HAP-1 (cell line): ENCODE measurements at regions not wholly inside any gene's neighbourhood (a gene's known extent, or its start where the extent isn't known, plus 50 kb on each side); places are given as distances from the start of the nearest gene placed in this dataset.
"Not testable (repeated sequence)": the region's sequence is repeated elsewhere in the genome, so short reads cannot be mapped to it uniquely, and the experiment has no call there.

Experiments
- DNase-seq, 2 experiments: peaks; one replicate each; pipeline ENCODE4 v3.0.0-alpha.2; 2016 to 2020; ENCODE audit warnings: low spot score in 2 of 2
- H3K27me3 ChIP-seq: fragments of 250-450 bp; sonication (Bioruptor Pico); 2 replicates; pipeline ENCODE4 v1.5.1; 2020; ENCODE audit warnings: low read depth, mild to moderate bottlenecking, moderate library complexity
- H3K36me3 ChIP-seq: fragments of 250-450 bp; sonication (Bioruptor Pico); replicated peaks from 2 replicates; pipeline ENCODE4 v1.5.1; 2020; ENCODE audit warnings: mild to moderate bottlenecking
- H3K4me1 ChIP-seq: fragments of 250-450 bp; sonication (Bioruptor Pico); 2 replicates; pipeline ENCODE4 v1.5.1; 2020; ENCODE audit warnings: mild to moderate bottlenecking
- H3K4me3 ChIP-seq: fragments of 250-450 bp; sonication (Bioruptor Pico); 2 replicates; pipeline ENCODE4 v1.5.1; 2020; ENCODE audit warnings: mild to moderate bottlenecking, moderate library complexity
- H3K9me3 ChIP-seq: fragments of 250-450 bp; sonication (Bioruptor Pico); 2 replicates; pipeline ENCODE4 v1.5.1; 2020; ENCODE audit warnings: mild to moderate bottlenecking, moderate library complexity
- in situ Hi-C: fragments of 300-500 bp; cut with MboI; formaldehyde crosslinking; loops from 3 replicates; pipeline ENCODE4 v1.14.3; 2020; ENCODE audit warnings: low sequenced_read_pairs, inconsistent platforms, mixed read lengths

DNA sequence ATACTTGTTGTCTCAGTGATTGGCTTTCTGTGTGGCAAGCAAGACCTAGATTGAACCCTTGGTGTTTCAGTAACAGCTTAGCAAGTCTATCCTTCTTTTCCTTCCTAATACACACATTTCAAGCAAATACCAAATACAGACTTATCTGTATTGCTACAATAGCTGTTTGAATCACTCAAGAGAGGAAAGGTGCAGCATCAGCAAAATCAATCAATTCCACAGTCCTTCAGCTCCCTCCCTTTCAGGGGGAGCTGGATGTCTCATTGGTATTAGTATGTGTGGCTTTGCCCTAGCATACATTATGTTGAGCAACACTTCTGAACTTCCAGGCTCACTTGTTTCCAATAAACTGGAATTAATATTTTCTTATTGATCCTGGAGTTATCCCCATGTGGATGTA lies 323.1 kb downstream of the TMX3 start:
- Histone ChIP-seq H3K9me3 (no peaks in the 10 kb centered on the region), H3K4me1 (no peaks in the 10 kb centered on the region)
- in situ Hi-C loops: no loop called here

DNA sequence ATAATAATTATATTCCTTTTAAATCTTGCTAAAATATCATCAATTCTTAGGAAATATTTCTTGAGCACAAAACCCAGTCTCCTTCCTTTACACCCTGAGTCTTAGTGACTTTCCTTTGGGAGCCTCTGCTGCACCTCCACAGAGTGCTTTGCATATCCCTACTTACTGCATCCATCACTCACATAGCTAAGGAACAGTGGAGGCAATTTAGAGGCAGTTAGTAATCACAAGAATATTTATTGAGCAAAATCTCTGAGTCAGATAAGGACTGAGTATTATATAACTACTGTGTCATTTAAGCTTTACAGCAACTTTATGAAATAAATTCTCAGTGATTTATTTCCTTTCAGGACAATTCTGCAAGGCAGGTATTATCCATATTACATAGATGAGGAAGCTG lies 327.7 kb downstream of the TMX3 start:
- H3K4me3 ChIP-seq: no peak overlapping the region
- in situ Hi-C loops: no loop called here
- no peaks in the 10 kb centered on the region for H3K36me3 ChIP-seq
- no peak for DNase-seq
- H3K9me3 ChIP-seq: no peaks in the 10 kb centered on the region
- H3K4me1 ChIP-seq: no peaks in the 10 kb centered on the region
- no peaks in the 10 kb centered on the region for H3K27me3 ChIP-seq

More for the DNA sequence above, 323.1 kb downstream of the TMX3 start:
- no peaks in the 10 kb centered on the region for H3K36me3 ChIP-seq
- no peak overlapping the region for H3K4me3 ChIP-seq
- no peak for DNase-seq
- no peaks in the 10 kb centered on the region for H3K27me3 ChIP-seq

DNA sequence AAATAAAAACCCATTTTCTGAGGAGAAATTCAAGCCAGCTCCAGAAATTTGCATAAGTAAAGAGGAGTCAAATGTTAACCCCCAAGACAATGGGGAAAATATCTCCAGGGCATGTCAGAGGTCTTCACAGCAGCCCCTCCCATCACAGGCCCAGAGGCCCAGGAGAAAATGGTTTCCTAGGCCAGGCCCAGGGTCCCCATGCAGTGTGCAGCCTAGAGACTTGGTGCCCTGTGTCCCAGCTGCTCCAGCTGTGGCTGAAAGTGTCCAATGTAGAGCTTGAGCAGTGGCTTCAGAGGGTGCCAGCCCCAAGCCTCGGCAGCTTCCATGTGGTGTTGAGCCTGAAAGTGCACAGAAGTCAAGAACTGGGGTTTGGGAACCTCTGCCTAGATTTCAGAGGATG lies 330.9 kb downstream of the TMX3 start:
- H3K9me3 ChIP-seq, H3K4me3 ChIP-seq, H3K27me3 ChIP-seq, in situ Hi-C loops, H3K4me1 ChIP-seq, DNase-seq, H3K36me3 ChIP-seq: not testable (repeated sequence)

DNA sequence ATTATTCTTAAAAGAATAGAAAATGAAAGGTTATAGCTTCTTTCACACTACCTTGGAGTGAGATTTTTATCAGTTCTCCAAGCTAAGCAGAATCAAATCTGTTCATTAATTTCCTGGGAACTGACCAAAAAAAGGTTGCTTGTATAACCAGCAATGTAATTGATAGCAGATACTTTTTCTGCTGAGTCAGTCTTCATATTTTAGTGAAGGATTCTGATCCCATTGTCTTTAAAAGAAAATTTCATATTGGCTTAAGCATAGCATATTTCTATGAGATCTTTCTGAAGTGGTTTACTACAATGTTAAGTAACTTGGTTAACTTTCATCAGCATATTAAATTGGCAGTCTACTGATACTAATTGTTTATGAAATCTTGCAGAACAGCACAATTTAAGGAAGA lies 338.0 kb downstream of the TMX3 start:
- DNase-seq: no peak
- in situ Hi-C loops: no loop called here
- Histone ChIP-seq H3K4me3 (no peak overlapping the region), H3K4me1 (no peaks in the 10 kb centered on the region), H3K36me3 (no peaks in the 10 kb centered on the region), H3K9me3 (no peaks in the 10 kb centered on the region), H3K27me3 (no peaks in the 10 kb centered on the region)

DNA sequence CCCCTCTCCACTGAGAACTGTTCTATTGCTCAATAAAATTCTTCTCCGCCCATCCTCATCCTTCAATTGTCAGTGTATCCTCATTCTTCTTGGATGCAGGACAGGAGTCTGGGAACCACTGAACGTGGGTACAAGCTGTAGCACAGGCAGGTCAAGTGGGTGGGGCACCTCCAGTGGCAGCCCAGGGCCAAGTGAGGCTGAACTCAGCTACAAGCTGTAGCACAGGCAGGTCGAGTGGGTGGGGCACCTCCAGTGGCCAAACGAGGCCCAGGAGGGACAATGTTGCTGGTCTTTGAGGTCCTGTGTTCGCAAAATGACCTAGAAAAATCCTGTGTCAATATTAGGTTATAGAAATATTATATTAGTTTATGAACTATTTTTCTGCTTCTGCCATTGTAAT lies 352.0 kb downstream of the TMX3 start:
- Histone ChIP-seq H3K9me3 (no peaks in the 10 kb centered on the region), H3K4me1 (peaks cover 2% of the 10 kb centered on the region; the same call in 1 of the 2 replicates), H3K4me3 (no peak overlapping the region), H3K36me3 (no peaks in the 10 kb centered on the region), H3K27me3 (no peaks in the 10 kb centered on the region)
- in situ Hi-C loops: no loop called here
- no peak for DNase-seq

DNA sequence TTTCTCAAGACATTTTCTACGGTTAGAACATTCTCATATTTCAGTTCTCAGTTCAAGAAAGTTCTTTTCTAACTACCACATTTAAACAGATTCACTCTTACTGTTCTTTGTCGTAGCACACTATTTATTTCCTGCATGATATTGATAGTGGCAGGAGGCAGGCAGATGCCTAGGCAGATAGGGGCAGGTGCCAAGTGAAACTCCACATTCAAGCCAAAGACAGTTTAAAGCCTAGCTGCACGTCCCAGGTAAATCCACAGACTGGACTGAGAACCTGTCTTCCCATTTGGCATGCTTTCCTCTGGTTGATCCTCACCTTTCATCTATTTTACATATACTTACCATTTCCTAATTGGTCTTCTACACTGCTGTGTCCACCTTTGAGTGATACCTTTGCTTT lies 359.3 kb downstream of the TMX3 start:
- Histone ChIP-seq H3K36me3 (no peaks in the 10 kb centered on the region), H3K4me3 (no peak overlapping the region), H3K9me3 (no peaks in the 10 kb centered on the region), H3K27me3 (no peaks in the 10 kb centered on the region), H3K4me1 (peaks cover 2% of the 10 kb centered on the region; the same call in 1 of the 2 replicates)
- in situ Hi-C loops: no loop called here
- no peak for DNase-seq

DNA sequence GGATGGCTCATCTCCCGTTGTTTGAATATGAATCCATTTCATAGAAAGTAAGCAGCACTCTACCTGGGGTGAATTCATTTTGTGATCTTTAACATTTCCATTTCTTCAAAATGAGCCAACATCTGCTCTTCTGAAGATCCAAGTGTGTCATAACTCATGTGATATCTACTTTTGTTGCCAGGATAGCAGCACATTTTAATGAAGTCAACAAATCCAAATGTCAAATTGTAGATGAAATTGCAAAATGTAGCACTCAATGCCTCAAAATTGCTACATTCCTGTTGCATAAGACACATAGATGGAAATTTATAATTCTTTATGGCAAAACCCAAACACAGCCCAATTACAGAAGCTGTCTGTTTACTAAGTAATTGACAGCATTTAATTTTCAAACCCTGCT lies 360.7 kb downstream of the TMX3 start:
- H3K9me3 ChIP-seq: no peaks in the 10 kb centered on the region
- H3K36me3 ChIP-seq: no peaks in the 10 kb centered on the region
- no peaks in the 10 kb centered on the region for H3K27me3 ChIP-seq
- H3K4me1 ChIP-seq: no peaks in the 10 kb centered on the region
- in situ Hi-C loops: no loop called here
- no peak overlapping the region for H3K4me3 ChIP-seq
- no peak for DNase-seq

DNA sequence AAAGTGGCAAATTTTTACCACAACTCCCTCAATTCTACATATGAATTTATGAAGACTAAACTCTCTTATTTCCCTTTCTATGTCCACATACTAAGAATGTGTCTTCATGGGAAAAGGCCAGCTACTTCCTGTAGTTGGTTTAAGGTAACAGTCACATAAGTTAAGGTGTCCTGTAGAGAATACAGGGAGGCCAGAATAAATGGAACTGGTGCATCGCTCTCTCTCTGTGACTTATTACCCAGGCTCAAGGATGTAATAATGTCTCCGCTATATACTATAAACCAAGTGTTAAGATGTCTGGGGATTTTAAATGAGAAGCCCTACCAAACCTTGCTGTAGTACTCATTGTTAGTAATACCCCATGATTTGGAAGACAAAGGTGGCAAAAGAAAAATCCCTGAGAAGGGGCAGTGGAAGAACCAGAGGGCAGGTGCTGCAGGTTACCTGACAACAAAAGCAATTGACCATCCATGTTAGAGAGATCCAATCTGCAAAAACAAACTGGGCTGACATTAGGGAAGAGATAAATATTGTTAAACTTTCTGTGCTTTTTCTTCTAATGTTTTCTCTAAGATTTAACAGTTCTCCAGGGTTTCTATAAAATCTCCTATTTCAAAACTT lies 372.8 kb downstream of the TMX3 start:
- H3K27me3 ChIP-seq: no peaks in the 10 kb centered on the region
- no peak overlapping the region for H3K4me3 ChIP-seq
- DNase-seq: no peak
- in situ Hi-C loops: no loop called here
- H3K36me3 ChIP-seq: no peaks in the 10 kb centered on the region
- no peaks in the 10 kb centered on the region for H3K4me1 ChIP-seq
- no peaks in the 10 kb centered on the region; the same call in 1 of the 2 replicates for H3K9me3 ChIP-seq

DNA sequence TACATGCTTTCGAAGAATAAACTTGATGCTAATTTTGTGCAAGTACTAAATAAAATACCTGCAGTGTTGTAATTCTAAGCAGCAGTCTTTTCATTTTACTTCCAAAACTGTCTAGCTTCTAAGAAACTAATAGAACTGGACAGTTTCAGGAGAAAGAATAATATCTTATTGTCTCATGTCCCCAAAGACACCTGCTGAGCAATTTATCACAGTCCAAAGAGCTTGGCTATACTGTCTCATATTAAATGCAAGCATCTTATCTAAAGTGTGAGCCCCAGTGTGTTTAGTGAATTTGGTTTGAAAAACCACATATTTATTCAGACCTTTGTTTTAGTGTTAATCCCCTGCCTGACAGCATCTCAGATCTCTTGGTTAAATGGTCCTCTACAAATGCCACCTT lies 374.3 kb downstream of the TMX3 start:
- no peak overlapping the region for H3K4me3 ChIP-seq
- no peaks in the 10 kb centered on the region for H3K4me1 ChIP-seq
- no peaks in the 10 kb centered on the region for H3K36me3 ChIP-seq
- no peaks in the 10 kb centered on the region for H3K27me3 ChIP-seq
- no peaks in the 10 kb centered on the region; the same call in 1 of the 2 replicates for H3K9me3 ChIP-seq
- DNase-seq: no peak
- in situ Hi-C loops: no loop called here

DNA sequence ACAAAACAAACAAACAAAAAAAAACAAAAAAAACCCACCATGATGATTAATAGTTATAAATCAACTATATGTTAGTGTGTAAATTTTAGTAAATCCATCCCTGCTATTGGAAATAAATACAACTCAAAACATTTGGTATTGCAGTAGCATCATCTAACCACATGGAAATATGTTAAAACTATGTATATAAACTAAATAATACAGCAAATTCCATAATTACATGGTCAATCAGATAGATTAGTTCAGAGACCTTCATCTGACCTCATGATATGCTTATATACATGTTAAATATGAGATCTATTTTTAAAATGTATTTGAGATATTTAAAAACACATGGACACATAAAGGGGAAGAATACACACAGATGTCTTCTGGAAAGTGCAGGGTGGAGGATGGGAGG lies 384.2 kb downstream of the TMX3 start:
- no peaks in the 10 kb centered on the region for H3K36me3 ChIP-seq
- no peak for DNase-seq
- H3K4me1 ChIP-seq: no peaks in the 10 kb centered on the region
- no peaks in the 10 kb centered on the region for H3K9me3 ChIP-seq
- H3K27me3 ChIP-seq: no peaks in the 10 kb centered on the region
- no peak overlapping the region for H3K4me3 ChIP-seq
- in situ Hi-C loops: no loop called here

DNA sequence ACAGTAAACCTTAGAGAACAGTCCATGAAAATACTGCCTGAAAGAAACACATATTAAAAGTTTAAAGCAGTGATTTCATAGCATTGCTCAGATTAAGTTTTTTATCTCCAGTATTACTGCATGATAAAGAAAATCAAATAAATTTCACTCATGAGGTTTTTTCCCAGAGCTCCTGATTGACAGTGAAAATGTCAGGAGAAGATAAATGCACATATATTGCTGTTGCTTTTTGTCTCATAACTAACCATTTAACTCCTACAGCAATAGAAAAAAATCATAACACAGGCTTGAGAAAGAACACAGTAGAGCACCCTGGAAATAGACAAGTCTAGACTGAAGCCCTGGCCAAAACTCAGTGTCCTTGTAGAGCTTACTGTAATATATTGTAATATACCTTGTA lies 391.0 kb downstream of the TMX3 start:
- DNase-seq: no peak
- Histone ChIP-seq H3K27me3 (no peaks in the 10 kb centered on the region), H3K4me1 (peaks cover 7% of the 10 kb centered on the region), H3K9me3 (no peaks in the 10 kb centered on the region), H3K36me3 (no peaks in the 10 kb centered on the region), H3K4me3 (no peak overlapping the region)
- in situ Hi-C loops: no loop called here

DNA sequence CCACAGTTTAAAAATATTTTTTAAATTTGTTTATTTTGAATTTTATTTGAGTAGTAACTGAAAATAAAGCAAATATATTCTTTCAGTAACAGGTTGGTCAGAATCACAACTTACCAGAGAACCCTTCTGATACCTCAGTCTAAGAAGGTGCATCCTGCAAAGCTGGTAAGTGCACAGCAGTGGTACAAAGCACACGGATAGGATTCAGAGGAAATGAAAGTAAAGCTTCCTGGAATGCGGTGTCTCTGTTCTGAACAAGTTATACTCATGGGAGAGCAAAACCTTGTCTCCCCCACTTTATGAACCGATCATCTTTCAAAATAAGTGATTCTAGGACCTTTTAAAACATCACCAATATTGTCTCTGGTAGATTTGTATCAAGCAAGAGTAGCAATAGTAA lies 398.3 kb downstream of the TMX3 start:
- no peak overlapping the region for H3K4me3 ChIP-seq
- no peaks in the 10 kb centered on the region for H3K36me3 ChIP-seq
- no peaks in the 10 kb centered on the region for H3K9me3 ChIP-seq
- no peaks in the 10 kb centered on the region; the same call in 1 of the 2 replicates for H3K4me1 ChIP-seq
- no peaks in the 10 kb centered on the region for H3K27me3 ChIP-seq
- DNase-seq: no peak
- in situ Hi-C loops: no loop called here

DNA sequence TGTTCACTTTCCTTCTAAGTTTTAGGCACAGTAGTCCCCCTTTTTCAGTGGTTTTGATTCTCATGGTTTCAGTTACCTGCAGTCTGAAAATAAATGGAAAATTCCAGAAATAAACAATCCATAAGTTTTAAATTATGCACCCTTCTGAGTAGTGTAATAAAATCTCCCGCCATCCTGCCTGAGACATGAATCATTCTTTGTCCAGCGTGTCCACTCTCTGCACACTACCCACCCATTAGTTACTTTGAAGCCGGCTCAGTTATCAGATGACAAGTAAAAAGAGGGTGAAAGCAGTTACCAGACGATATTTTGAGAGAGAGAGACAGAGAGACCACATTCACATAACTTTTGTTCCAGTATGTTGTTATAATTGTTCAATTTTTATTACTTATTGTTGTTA lies 400.5 kb downstream of the TMX3 start:
- Histone ChIP-seq H3K4me1 (no peaks in the 10 kb centered on the region), H3K9me3 (no peaks in the 10 kb centered on the region), H3K4me3 (no peak overlapping the region), H3K27me3 (no peaks in the 10 kb centered on the region), H3K36me3 (no peaks in the 10 kb centered on the region)
- in situ Hi-C loops: no loop called here
- DNase-seq: no peak

DNA sequence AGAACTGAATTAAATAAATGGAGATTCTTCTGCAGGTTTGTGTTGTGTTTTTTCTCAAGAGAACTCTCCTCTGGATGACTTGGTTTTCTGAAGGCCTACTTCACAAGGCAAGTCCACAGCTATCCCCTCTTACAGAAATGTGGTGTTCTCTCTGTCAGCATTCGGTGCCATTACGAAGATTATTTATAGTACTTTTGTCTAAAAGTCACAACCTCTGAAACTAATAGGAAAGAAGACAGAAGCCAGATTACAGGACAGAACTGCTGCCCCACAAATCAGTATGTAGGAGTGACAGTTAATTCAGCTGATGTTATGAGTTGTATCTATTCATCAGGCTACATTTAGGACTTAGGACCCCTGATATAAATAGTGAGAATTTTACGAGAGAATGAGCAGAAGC lies 413.5 kb downstream of the TMX3 start:
- Histone ChIP-seq H3K27me3 (no peaks in the 10 kb centered on the region), H3K4me3 (no peak overlapping the region), H3K4me1 (peaks cover 14% of the 10 kb centered on the region), H3K36me3 (no peaks in the 10 kb centered on the region), H3K9me3 (no peaks in the 10 kb centered on the region)
- in situ Hi-C loops: no loop called here
- DNase-seq: no peak

DNA sequence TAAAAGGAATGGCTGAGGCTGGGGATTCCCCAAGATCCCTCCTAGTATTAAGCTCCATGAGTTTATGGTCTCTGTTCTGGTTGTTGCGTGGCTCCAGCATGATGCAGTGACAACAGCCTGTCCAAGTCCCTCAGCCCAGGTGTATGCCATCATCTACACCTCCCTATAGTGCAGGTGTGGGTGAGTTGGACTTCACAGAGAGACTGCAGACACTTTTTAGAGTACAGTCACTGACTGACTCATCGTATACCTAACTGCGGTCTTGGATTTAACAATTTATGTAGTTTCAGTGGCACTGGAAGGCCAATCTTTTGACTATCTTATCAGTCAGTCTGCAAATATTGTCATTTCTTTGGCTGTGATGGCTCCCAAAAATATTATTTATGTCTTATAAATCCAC lies 415.0 kb downstream of the TMX3 start:
- no peak overlapping the region for H3K4me3 ChIP-seq
- no peaks in the 10 kb centered on the region for H3K27me3 ChIP-seq
- in situ Hi-C loops: no loop called here
- DNase-seq: no peak
- peaks cover 14% of the 10 kb centered on the region for H3K4me1 ChIP-seq
- no peaks in the 10 kb centered on the region for H3K36me3 ChIP-seq
- no peaks in the 10 kb centered on the region for H3K9me3 ChIP-seq
